ENCODE measurements at regions not wholly inside any gene's neighbourhood (a gene's known extent, or its start where the extent isn't known, plus 50 kb on each side); places are given as distances from the start of the nearest gene placed in this dataset.

- H3K27ac ChIP-seq: no peak overlapping the region
- H3K4me3 ChIP-seq: no peak overlapping the region
- H3K9me3 ChIP-seq: no peaks in the 10 kb centered on the region
- intact Hi-C loops (cut with DNase I): no loop called here
- no peak for DNase-seq
- no peak for TF ChIP-seq CTCF (IDR thresholded peaks at IDR 0.05)
- TF ChIP-seq POLR2A (IDR thresholded peaks at IDR 0.05): no peak
- ATAC-seq: no peak
- H3K36me3 ChIP-seq: no peaks in the 10 kb centered on the region
- no peaks in the 10 kb centered on the region for H3K27me3 ChIP-seq
- H3K4me1 ChIP-seq: no peaks in the 10 kb centered on the region
Observed at GRCh38 chr12:91608542-91608941, 425.9 kb upstream of the DCN start.

- DNase-seq (no peak), ATAC-seq (no peak)
- no peak overlapping the region for H3K4me3 ChIP-seq
- no peaks in the 10 kb centered on the region for H3K36me3 ChIP-seq
- H3K27ac ChIP-seq: no peak overlapping the region
- no peaks in the 10 kb centered on the region for H3K27me3 ChIP-seq
- intact Hi-C loops (cut with DNase I): no loop called here
- WGBS (ENCODE audit: insufficient coverage, low coverage, low lambda C conversion rate, missing lambda C conversion rate): 70% methylated on average over 3 of the region's 3 CpGs
- no peaks in the 10 kb centered on the region for H3K4me1 ChIP-seq
- TF ChIP-seq CTCF (IDR thresholded peaks at IDR 0.05): no peak
- TF ChIP-seq POLR2A (IDR thresholded peaks at IDR 0.05): no peak
- H3K9me3 ChIP-seq: no peaks in the 10 kb centered on the region
Observed at GRCh38 chr12:91606662-91607377, 424.2 kb upstream of the DCN start.

- Histone ChIP-seq H3K27ac (no peak overlapping the region), H3K4me1 (no peaks in the 10 kb centered on the region), H3K36me3 (no peaks in the 10 kb centered on the region), H3K27me3 (no peaks in the 10 kb centered on the region), H3K9me3 (no peaks in the 10 kb centered on the region), H3K4me3 (no peak overlapping the region)
- no peak for TF ChIP-seq CTCF (IDR thresholded peaks at IDR 0.05)
- TF ChIP-seq POLR2A (IDR thresholded peaks at IDR 0.05): no peak
- no peak for ATAC-seq
- WGBS (ENCODE audit: insufficient coverage, low coverage, low lambda C conversion rate, missing lambda C conversion rate): 63% methylated on average over 6 of the region's 6 CpGs
- intact Hi-C loops (cut with DNase I): no loop called here
- DNase-seq: no peak
Observed at GRCh38 chr12:91604897-91605296, 422.3 kb upstream of the DCN start.

- ATAC-seq: no peak
- DNase-seq: no peak
- TF ChIP-seq POLR2A (IDR thresholded peaks at IDR 0.05) (no peak), CTCF (IDR thresholded peaks at IDR 0.05) (no peak)
- Histone ChIP-seq H3K27me3 (no peaks in the 10 kb centered on the region), H3K4me1 (no peaks in the 10 kb centered on the region), H3K36me3 (no peaks in the 10 kb centered on the region), H3K4me3 (no peak overlapping the region), H3K27ac (no peak overlapping the region), H3K9me3 (no peaks in the 10 kb centered on the region)
- WGBS (ENCODE audit: insufficient coverage, low coverage, low lambda C conversion rate, missing lambda C conversion rate): 51% methylated on average over 2 of the region's 2 CpGs
- intact Hi-C loops (cut with DNase I): no loop called here
Observed at GRCh38 chr12:91603060-91603459, 420.4 kb upstream of the DCN start.

GRCh38 chr12:91601054-91601453 lies 418.4 kb upstream of the DCN start:
- Histone ChIP-seq H3K27ac (no peak overlapping the region), H3K36me3 (no peaks in the 10 kb centered on the region), H3K27me3 (no peaks in the 10 kb centered on the region), H3K4me3 (no peak overlapping the region), H3K4me1 (no peaks in the 10 kb centered on the region), H3K9me3 (no peaks in the 10 kb centered on the region)
- DNase-seq (no peak), ATAC-seq (no peak)
- no peak for TF ChIP-seq POLR2A (IDR thresholded peaks at IDR 0.05)
- no peak for TF ChIP-seq CTCF (IDR thresholded peaks at IDR 0.05)
- intact Hi-C loops (cut with DNase I): no loop called here
- WGBS (ENCODE audit: insufficient coverage, low coverage, low lambda C conversion rate, missing lambda C conversion rate): 72% methylated on average over 4 of the region's 4 CpGs

All from right lobe of liver (tissue), 6 donors.